ENCODE measurements at regions not wholly inside any gene's neighbourhood (a gene's known extent, or its start where the extent isn't known, plus 50 kb on each side); places are given as distances from the start of the nearest gene placed in this dataset.

GRCh38 chr2:71910277-71910676, 237.4 kb downstream of the CYP26B1 start:
- DNase-seq: no peak

DNA sequence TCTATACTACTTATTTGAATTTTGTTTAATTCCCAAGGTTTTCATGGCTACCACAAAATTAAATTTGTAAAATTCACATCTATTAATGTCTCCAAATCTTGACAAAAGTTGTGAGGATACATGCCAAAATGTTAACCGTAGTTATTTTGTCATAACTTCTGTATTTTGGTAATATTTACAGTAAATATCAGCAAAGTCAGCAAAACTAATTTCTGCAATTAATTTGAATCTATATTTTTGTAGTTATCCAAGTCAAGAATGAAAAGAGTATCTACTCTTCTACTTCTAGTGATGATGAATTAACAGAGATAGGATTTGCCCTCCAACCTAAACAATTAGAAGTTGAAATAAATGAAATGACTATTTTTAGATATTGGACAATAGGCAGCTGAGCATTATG, 238.9 kb downstream of the CYP26B1 start:
- no peak for DNase-seq

GRCh38 chr2:71907503-71907902, 240.2 kb downstream of the CYP26B1 start:
- no peak for DNase-seq

- no peak for DNase-seq
These were observed 241.2 kb downstream of the CYP26B1 start for GRCh38 chr2:71906357-71906973.

- DNase-seq: no peak
These were observed 242.5 kb downstream of the CYP26B1 start for GRCh38 chr2:71905205-71905604.

DNA sequence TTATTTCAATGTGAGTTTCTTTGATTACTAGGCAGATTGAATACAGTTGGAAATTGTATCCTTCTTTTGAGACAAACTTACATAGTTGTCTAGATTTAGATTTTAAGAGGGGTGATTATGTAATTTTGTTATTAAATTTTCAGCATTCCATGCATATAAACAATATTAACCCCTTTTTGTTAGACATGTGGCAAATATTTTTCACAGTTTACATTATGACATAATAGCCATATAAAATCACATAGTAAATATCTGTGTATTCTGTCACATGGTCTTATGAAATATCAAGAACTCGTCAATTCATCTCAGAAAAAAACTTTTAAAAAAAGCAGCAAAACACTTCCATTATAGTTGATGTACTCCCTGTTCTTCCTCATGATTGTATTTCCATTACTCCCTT, 243.8 kb downstream of the CYP26B1 start:
- DNase-seq: no peak

GRCh38 chr2:71901466-71901865, 246.2 kb downstream of the CYP26B1 start:
- no peak for DNase-seq

DNA sequence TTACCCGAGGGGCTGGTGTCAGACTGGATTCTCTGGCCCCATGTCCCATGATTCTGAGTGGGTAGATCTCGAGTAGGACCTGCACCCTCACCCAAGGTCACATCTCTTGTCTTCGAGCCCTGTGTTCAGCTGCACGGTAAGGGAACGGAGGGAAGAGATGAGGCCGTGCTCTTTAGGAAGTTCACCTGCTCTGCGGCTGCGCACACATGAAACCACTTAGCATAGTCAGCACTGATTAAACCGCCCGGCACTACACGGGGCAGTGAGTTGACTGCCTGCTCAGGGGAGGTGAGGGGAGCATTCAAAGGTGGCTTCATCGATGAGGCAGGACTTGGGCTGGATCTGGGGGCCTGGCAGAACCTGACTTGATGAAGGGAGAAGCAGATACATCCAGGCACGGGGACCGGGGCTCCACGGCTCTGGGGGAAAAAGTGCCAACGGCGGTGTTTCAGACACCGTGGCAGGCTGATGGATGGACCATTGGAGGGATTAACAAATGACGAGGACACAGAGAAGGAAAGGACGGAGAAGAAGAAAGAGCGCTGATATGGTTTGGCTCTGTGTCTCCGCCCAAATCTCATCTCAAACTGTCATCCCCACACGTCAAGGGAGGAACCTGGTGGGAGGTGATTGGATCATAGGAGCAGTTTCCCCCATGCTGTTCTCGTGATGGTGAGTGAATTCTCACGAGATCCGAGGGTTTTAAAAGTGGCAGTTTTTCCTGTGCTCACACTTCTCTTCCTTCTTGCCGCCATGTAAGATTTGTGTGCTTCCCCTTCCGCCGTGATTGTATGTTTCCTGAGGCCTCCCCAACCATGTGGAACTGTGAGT, 248.6 kb downstream of the CYP26B1 start:
- no peak for DNase-seq

DNA sequence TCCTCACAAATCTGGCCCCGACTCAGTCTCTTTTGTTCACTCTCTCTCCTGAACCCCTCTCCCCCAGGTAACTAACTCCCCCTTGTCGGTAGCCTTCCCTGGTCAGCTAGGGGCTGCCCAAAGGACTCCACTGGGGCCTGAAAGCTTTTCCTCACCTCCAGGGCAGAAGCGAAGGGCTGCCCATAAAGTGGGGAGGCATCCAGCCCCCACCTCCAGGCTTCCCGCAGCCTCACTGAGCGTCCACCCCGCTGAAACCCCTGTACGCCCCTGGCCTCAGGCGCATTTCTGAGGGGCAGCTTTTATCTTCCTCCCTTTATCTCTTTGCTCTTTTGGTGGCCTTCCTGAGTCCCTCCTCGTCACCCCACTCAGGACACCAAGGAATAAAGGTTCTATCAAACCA, 249.3 kb downstream of the CYP26B1 start:
- DNase-seq: no peak

- no peak for DNase-seq
These were observed 249.8 kb downstream of the CYP26B1 start for GRCh38 chr2:71897836-71898235.

- DNase-seq: no peak
These were observed 250.6 kb downstream of the CYP26B1 start for GRCh38 chr2:71897137-71897480.

GRCh38 chr2:71896385-71897136, 251.1 kb downstream of the CYP26B1 start:
- DNase-seq: no peak

GRCh38 chr2:71895320-71896161, 252.1 kb downstream of the CYP26B1 start:
- no peak for DNase-seq

DNA sequence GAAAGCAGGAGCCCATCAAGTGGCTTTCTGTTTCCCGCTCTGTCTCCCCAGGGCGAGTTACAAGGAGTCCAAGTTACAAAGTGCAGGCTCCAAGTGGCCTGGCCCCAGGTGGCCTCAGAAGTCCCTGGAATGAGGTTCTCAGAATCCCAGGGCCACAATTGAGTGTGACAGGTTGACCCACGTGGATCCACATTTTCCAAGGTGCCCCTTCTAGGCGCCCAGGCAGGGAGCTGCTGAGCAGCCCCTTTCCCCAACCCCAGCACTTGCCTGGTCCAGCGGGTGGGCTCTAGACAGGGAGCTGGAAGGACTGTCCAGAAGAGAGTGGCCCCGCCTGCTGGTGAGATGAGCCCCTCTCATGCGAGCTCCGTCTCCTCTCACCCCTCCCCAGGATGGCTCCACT, 253.4 kb downstream of the CYP26B1 start:
- no peak for DNase-seq

DNA sequence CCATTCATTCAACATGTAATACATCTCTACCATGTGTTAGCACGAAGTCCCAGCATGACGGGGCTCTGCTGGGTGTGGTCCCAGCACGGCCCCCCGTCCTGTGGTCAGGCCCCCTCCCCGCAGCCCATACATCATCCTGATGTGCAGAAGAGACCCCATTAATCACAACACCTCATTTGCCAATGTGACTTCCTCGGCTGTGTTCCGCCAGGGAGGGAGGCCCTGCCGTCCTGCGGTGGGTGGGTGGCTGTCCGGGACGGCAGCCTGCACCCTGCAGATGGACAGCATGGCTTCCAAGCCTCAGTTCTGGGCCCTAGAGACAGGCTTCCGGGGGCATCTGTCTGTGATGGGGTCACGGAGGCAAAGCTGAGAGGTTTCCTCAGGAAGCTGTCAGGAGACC, 254.0 kb downstream of the CYP26B1 start:
- no peak for DNase-seq

- no peak for DNase-seq
These were observed 254.8 kb downstream of the CYP26B1 start for GRCh38 chr2:71892896-71893295.

DNA sequence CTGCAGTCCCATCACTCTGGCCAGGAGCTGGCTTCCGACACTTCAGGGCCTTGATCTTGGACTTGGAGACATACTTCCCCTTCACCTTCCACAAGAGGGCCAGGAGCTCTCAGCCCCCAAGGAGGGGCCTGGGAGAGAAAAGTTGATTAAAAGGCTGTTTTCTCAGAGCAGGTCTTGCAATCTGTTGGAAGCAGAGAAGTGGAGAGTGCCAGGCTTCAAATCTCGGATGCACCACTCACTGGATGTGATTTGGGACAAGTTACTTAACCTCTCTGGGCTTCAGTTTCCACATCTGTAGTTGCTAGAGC, 255.3 kb downstream of the CYP26B1 start:
- DNase-seq: no peak

GRCh38 chr2:71891719-71892422, 255.8 kb downstream of the CYP26B1 start:
- no peak for DNase-seq

DNA sequence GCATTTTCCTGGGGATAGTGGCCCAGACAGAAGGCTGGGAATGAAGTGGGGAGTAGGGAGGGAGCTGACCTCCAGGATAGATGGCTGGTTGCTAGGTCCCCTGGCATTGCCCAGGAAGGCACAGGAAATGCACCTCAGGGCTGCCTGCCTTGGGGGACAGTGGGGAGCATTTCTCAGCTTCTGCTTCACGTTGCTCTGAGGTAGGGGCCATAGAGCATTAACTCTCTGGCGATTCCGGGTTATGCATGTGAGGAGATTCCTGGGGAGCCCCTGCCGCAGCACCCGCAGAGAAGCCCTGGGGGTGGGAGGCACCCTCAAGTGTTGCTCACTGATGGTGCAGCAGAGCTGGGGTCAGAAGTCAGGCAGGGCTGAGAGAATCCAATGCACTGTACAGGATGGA, 256.5 kb downstream of the CYP26B1 start:
- no peak for DNase-seq

GRCh38 chr2:71889759-71890684, 257.6 kb downstream of the CYP26B1 start:
- DNase-seq: peak; percentile 1

GRCh38 chr2:71888751-71889445, 258.8 kb downstream of the CYP26B1 start:
- DNase-seq: no peak

Measured in inflammatory macrophage treated with lipopolysaccharide for 4 hours (primary cell).